T-helper 2 cell (primary cell): ENCODE measurements at regions not wholly inside any gene's neighbourhood (a gene's known extent, or its start where the extent isn't known, plus 50 kb on each side); places are given as distances from the start of the nearest gene placed in this dataset.
A peak's percentile ranks its signal among the peaks of the same experiment; 100 is the strongest.
"Not testable (repeated sequence)": the region's sequence is repeated elsewhere in the genome, so short reads cannot be mapped to it uniquely, and the experiment has no call there.

Experiments
- DNase-seq, 5 experiments: peaks; one replicate each; pipeline versions ENCODE4 v3.0.0 to v3.0.0-alpha.2; 2012 to 2022

DNA sequence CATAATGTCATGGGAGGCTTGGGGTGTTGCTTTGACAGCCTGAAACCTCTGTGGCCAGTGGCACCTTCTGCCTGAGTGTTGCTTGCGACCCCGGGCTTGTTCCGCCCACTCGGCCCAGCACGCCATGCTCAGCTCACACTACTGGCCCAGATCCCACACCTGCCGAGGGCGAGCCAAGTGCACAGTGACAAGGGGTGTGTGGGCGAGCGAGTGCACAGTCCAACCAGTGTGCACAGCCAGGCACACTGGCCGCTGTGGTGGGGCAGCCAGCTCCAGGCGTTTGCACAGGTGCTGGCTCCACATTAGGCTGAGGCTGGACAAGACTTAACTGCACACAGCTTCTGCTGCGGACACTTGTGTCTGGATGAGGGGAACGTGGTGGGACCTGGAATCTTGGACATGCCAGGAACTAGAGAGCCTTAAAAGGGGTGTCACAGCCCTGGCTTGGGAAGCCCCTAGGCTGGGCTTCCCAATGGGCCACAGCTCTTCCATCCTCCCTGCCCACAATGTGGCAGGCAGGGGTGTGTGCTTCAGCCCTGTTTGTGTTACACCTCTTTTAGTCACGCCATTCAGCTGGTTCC lies 609.2 kb upstream of the FOXG1 start:
- no peak for DNase-seq

DNA sequence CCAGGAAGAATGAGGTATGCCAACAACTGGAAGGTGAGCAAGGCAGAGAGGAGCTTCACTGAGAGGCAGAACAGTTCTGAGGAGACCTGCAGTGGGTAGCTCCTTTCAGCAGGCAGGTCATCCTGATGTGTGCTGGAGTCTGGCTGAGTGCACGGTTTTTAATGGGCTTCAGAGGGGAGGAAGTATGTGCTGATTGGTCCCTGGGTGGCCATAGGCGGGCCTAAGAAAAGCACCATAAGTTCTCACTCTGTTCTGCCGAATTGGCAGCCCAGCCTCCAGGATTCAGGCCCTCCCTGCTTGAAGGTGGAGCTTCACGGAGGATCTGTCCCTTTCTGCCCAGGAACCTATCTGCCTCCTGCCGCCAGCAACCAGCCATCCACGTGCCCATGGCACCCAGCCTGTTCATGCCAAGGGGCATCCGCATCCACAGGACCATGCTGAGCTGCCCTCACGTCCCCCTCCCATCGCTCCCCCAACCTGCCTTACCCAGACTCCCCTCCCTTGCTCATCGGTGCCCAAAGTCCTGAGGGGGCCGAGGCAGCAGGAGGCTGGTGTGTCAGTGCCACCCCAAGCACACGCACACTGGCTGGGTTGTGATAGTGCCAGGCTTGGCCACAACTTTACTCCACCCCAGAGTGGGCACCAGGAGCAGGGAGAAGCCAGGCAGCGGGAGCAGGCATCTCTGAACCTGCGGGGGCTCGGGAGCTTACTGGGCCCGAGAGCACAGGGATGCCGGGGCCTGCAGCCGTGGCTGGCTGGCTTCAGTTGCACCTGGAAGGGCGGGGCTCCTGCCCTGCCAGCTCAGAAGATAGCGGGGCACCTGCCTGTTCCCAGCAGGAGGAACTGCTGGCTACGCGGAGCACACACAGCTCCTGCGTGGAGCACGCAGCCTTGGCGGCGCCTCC lies 608.4 kb upstream of the FOXG1 start:
- DNase-seq, result no peak

DNA sequence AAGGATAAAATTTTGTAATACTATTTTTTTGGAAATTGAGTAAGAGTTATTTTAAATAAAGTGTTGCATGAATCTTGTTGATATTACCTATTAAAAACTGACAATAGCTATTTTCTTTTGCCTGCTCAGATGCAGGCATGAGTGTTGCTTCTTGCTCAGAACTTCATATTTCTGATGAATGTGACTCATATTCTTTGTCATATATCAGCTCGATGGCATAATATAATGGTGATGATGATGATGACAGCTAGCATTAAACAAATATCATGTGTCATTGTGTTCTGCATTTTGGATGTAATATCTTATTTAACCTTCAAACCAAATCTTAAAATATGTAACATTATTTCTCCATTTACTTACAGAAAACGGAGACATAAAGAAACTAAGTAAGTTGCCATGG lies 605.5 kb upstream of the FOXG1 start:
- DNase-seq, result no peak

DNA sequence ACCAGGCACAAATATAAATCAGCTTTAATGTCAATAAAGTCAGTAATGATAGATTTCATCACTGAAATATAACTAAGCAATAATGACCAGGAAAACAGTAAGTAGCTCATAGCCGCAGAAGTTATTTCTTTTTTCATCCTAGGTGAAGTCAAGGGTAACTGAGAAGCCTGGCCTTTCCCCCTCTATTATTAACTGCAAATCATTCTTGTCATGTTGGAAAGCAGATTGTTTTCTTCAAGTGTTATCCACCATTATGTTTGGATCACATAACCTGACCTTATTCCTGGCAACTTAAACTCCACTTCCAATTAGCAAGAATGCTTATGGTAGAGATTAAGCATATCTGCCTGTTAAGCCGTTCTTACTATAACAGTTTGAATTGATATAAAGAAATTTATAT lies 603.4 kb upstream of the FOXG1 start:
- DNase-seq, result no peak

DNA sequence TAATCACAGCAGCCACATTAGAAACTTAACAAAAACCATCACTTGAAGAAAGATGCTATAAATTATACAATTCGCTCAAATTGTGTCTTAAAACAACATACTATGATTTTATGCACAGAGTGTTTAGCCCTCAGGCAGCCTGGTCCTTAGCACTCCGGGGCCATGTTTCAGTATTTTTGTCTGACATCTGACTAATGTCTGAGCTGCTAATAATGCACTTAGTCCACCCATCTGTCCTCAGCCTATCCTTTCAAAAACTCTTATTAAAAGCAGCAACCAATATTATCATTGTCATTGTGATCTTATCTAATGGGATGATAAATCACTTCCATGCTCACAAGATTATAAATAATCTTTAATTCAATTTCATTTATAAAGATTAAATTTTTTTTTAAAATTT lies 602.7 kb upstream of the FOXG1 start:
- DNase-seq, result no peak

DNA sequence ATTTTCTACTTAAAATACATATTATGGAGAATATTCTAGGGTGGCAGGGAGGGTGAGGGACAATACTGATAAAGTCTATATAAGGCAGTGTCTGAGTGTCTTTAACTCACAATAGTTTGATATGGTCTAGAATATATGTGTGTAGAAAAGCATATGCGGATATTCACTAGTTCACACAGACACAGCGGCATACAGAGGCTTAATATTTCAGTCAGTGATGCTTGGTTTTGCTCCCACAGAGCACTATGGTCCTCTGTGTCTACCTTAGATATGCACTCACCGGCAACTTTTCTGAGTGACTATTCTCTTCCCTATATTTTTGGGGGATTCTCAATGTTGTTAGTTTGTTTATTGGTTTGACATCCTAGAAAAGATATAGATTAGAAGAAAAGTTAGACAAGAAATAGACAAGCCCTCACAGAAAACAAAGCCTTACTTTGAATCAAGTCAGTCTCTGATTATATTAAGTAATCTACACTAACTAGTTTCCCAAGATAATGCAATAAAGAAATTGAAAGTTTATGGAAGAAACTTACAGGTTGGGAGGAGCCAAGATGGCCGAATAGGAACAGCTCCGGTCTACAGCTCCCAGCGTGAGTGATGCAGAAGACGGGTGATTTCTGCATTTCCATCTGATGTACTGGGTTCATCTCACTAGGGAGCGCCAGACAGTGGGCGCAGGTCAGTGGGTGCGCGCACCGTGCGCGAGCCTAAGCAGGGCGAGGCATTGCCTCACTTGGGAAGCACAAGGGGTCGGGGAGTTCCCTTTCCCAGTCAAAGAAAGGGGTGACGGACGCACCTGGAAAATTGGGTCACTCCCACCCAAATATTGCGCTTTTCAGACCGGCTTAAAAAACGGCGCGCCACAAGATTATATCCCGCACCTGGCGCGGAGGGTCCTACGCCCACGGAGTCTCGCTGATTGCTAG lies 578.4 kb upstream of the FOXG1 start:
- not testable (repeated sequence) for DNase-seq

DNA sequence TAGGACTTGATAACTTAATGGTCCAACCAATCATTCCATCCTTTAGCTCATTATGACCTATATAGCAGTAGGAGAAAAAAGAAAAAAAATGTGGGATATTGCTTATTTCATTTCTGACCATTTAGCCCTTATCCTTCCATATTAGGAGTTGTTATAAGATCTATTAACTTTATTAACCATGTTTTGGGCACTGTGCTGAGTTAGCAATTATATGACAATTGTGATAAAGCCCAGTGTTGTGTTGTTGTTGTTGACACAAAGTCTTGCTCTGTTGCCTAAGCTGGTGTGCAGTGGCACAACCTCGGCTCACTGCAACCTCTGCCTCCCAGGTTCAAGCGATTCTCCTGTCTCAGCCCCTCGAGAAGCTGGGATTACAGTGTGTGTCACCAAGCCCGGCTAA lies 569.7 kb upstream of the FOXG1 start:
- no peak for DNase-seq

DNA sequence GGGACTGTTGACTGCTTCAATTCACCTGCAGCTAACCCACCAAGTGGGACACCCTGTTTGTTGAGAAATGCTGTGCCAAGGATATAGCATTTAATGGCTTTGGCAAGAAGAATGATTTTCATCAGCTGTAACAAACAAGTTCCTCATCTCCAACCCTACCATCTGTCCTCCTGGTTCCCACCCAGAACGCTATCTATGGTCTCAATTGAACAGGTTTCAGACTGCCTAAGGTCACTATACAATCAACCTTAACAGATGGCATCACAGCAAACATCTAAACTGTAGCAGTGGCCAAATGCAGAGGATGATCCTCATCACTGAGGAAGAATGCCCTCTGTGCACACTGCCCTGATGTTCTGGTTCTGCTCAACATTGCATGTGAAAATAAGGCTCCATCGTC lies 546.2 kb upstream of the FOXG1 start:
- no peak for DNase-seq

DNA sequence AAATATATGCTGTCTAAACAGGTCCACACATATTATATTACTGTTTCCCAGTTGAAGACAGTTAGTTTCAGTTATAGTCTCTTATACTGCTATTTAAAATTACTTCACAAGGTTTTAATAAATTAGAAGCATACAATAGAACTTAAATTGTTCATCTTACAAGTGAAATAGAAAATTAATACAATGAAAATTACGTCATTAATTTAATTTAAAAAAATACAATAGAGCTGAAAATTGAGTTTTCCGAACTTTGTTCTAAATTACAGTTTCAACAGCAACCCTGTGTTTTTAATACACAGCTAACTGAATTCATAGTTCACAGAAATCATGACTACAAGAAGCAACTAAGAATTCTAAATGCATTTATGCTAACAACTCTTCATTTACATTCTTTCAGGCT lies 525.7 kb upstream of the FOXG1 start:
- DNase-seq, result no peak

DNA sequence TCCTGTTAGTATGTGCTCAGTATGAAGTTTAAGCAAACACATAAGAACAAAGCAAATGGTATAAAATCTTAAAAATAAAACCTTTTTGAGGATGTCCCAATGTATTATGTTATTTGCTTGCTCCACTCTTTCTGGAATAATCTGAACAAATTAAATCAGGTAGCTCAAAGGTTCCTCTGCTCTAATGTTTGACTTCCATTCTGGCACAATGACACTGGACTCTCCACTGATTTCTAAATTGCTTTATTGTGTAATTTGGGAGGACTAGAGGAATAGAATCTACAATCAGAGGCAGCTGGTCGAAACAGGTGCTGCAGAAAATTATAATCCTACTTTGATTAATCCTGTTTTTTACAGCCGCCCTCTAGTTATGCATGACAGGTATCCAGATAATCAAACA lies 523.7 kb upstream of the FOXG1 start:
- DNase-seq, result no peak

DNA sequence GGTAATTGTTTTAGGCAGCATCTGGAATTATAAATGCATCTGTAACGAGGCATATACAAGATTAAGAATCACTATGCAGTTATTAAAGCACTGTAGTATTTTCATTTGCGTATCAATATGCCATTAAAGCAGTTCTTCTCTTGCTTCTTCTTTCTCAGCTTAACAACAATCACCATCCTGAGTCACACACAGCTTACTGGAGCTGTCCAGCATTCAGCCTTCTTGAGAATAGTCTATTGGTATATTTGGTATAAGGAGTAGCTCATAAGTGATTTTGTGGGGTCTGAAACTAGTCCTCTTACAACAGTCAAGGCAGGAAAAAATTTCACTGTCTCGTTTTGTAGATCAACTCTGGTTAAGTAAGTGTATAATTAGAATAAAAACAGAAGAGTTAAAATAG lies 523.0 kb upstream of the FOXG1 start:
- DNase-seq, result no peak

DNA sequence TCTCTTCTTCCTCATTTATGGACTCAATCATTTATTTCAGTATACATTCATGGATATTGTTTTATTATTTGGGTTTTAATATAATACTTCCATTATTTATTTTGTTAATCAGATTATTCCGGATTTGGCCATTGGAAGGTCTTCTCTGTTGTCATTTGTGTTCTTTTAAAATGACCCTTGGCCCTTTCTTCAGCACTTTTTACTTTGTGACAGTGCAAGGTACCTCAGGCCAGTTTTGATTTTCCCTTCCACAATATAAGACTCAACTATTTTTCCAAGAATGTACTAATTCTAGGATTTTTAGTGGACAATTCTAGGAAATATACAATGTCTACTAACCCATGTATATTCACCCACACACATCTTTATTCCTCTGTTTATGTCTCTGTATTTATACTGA lies 521.4 kb upstream of the FOXG1 start:
- DNase-seq, result no peak

DNA sequence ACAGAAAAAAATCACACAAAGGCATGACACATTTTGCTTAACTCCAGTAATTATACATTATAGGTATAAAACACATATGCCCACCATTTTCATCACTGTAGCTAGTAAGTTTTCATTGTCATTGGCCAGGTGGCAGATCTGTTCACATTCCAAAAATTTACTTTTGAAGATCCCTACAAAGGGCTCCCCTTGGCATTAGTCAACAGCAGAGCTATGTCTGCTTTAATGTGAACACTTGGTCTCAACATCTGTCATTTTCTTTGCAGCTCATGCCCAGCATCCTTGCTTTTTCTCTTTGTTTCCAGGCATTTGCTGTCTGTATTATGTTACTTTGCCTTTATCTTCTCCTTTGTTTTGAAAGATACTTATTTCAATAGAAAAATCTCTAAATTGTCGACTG lies 519.1 kb upstream of the FOXG1 start:
- DNase-seq, result no peak

DNA sequence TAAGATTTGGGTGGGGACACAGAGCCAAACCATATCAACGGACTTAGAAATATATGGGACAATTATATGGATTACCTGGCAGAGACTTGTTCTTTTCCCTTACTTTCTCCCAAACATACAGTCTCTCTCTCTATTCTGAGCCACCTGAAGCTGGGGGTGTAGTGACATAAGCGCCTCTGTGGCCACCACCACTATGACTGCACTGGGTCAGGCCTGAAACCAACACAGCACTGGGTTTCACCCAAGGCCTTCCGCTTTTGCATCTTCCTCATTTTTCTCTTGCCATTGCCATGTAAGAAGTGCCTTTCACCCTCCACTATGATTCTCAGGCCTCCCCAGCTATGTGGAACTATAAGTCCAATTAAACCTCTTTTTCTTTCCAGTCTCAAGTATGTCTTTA lies 514.5 kb upstream of the FOXG1 start:
- DNase-seq, result not testable (repeated sequence)

DNA sequence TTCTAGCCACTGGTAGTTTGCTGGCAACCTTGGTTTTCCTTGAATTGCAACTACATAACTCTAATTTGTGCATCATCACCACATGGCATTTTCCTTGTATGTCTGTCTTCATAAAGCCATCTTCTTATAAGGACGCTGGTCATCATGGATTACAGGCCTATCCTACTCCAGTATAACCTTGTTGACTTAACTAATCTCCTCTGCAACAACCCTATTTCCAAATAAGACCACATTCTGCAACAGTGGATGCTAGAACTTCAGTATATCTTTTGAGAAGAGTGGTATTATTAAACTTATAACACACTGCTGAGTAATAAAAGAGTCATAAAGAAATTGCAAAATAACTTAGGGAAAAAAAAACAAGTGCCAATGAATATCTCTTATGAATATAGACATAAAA lies 511.8 kb upstream of the FOXG1 start:
- no peak for DNase-seq

DNA sequence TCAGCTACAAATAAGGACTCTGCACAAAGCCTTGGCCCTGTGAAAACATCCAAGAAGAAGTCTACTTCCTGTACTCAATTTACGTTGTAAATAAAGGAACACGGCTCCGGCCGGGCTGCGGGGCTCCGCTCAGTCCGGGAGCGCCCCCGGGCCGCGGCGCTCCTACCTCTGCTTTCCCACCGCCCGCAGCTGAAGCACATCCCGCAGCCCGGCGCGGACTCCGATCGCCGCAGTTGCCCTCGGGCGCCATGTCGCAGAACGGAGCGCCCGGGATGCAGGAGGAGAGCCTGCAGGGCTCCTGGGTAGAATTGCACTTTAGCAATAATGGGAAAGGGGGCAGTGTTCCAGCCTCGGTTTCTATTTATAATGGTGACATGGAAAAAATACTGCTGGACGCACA lies 502.3 kb upstream of the FOXG1 start:
- no peak for DNase-seq

DNA sequence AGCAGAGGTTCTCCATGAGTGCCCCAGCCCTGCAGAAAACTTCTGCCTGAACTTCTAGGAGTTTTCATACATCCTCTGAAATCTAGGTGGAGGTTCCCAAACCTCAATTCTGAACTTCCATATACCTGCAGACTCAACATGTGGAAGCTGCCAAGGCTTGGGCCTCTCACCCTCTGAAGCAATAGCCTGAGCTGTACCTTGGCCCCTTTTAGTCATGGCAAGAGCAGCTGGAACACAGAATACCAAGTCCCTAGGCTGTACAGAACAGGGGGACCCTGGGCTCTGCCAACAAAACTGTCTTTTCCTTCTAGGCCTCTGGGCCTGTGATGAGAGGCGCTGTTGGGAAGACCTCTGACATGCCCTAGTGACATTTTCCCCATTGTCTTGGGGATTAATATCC lies 494.3 kb upstream of the FOXG1 start:
- DNase-seq, result no peak

DNA sequence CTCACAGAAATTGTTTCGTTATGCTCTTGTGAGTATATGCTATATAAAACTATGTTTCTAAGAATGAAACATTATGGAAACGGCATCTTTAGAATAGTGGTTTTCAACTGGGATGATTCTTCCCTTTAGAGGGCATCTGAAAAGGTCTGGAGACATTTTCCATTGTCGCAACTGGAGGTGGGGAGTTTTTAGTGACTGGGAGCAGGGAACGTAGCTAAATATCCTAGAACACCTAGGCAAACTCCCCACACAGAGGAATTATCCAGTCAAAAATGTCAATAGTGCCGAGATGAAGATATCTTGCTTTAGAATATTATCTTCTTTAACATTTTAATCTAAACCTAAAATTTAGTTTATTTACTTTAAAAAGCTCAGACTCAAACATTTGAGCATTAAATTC lies 486.1 kb upstream of the FOXG1 start:
- no peak for DNase-seq

DNA sequence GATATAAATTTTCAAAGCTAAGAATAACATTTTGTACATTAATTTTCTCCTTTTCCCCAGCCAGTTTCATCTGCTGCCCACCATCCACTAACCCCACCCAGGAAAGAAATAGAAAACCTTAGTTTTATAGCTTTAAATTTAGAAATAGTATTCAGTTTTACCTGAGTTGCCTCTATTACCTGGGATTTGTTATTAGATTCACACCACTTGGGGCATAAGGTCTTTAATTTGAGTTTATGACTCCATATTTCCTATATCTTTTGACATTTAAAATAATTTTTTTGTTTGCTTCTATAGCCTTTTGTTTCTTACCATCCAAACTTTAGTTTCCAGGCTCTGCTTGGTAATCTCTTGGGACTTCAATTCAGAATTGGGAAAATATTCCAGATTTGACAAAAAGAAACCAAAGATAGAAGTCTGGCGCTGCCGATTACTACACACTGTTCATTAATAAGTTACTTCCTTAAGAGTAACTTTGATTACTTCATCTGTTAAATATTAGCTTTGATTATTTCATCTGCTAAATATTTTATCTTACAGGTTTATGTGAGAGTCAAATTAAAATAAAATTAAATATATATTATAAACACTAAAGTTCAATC lies 485.5 kb upstream of the FOXG1 start:
- DNase-seq, result no peak

DNA sequence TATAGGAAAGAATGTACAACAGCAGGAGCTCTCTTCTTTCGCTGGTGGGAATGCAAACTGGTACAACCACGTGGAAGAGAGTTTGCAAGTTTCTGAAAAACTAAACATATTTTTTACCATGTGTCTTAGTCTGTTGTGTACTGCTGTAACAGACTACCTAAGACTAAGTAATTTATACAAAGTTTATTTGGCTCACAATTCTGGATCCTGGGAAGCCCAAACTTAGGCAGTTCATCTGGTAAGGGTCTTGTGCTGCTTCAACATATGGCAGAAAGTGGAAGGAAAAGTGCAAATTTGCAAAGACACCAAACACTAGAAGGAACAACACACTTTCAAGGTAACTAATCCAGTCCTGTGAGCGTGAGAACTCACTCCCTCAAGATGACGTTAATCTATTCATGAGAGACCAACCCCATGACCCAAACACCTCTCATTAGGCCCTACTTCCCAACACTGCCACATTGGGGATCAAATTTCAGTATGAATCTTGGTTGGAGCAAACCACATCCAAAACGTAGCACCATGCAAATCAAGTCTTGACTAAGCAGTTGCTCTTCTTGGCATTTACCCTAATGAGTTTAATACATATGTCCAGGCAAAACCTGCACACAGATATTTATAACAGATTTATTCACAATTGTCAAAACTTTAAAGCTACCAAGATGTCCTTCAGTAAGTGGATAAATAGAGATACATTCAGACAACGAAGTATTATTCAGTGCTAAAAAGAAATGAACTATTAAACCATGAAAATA lies 481.9 kb upstream of the FOXG1 start:
- no peak for DNase-seq

DNA sequence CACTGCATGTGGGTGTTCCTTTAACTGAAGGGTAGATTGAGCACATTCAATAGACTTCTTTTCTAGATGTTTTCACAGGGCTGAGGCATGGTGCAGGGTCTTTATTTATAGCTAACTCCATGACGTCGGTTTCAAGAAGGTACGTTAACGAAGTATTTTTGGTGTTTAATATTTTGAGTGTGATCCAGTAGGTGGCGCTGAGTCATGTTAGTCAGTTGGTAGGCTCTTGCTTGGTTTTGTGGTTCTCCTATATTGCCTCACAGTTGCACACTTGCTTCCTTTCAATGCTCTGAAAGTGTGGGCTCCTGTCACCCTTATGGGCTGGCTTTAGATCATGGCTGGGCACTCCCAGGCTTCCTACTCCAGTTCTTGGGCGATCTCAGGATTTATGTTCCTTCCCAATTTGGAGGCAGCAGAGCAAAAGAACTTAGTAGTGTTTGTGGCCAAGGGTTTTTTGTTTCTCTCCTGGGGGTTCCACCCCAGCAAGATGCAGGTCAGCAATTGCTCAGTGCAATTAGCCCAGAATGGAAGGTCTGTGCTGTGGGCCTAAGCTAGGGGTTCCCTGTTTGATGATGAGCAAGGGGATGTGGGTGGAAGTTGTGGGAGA lies 471.6 kb upstream of the FOXG1 start:
- DNase-seq, result peak in 1 of 5 experiments; percentile 14

DNA sequence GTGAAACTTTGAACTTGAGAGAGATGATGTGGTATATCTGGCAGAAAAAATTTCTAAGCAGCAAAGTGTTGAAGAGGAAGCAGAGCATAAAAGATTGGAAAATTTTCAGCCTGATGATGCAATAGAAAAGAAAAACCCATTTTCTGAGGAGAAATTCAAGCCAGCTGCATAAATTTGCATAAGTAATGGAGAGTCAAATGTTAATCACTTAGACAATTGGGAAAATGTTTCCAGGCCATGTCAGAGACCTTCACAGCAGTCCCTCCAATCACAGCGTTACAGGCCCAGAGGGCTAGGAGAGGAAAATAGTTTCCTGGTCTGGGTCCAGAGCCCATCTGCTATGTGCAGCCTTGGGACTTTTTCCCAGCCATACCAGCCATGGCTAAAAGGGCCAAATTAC lies 469.0 kb upstream of the FOXG1 start:
- DNase-seq, result no peak
